ENCODE measurements at regions not wholly inside any gene's neighbourhood (a gene's known extent, or its start where the extent isn't known, plus 50 kb on each side); places are given as distances from the start of the nearest gene placed in this dataset.
"Not testable (repeated sequence)": the region's sequence is repeated elsewhere in the genome, so short reads cannot be mapped to it uniquely, and the experiment has no call there.

- intact Hi-C loops (cut with DNase I); H3K4me1 ChIP-seq; H3K27me3 ChIP-seq; H3K36me3 ChIP-seq; H3K9me3 ChIP-seq: not testable (repeated sequence)
- Histone ChIP-seq H3K27ac (peak overlapping the region; percentile 27 to 57), H3K4me3 (peak overlapping the region; percentile 61 to 63)
- peak in 1 of 2 donors; percentile 64 for DNase-seq (ENCODE audit: low spot score in 2 of 2)
- TF ChIP-seq, protein P1, sequence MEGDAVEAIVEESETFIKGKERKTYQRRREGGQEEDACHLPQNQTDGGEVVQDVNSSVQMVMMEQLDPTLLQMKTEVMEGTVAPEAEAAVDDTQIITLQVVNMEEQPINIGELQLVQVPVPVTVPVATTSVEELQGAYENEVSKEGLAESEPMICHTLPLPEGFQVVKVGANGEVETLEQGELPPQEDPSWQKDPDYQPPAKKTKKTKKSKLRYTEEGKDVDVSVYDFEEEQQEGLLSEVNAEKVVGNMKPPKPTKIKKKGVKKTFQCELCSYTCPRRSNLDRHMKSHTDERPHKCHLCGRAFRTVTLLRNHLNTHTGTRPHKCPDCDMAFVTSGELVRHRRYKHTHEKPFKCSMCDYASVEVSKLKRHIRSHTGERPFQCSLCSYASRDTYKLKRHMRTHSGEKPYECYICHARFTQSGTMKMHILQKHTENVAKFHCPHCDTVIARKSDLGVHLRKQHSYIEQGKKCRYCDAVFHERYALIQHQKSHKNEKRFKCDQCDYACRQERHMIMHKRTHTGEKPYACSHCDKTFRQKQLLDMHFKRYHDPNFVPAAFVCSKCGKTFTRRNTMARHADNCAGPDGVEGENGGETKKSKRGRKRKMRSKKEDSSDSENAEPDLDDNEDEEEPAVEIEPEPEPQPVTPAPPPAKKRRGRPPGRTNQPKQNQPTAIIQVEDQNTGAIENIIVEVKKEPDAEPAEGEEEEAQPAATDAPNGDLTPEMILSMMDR (IDR thresholded peaks at IDR 0.05): peak in 1 of 3 experiments; percentile 8
Observed at GRCh38 chr1:143905214-143906179, 66.3 kb downstream of the FAM72C start.

- H3K27ac ChIP-seq: peak overlapping the region; percentile 50 to 70
- DNase-seq (ENCODE audit: low spot score in 2 of 2); intact Hi-C loops (cut with DNase I): not testable (repeated sequence)
Observed at GRCh38 chr1:143904622-143904979, 67.2 kb downstream of the FAM72C start.

GRCh38 chr1:143903899-143904621 lies 67.7 kb downstream of the FAM72C start:
- intact Hi-C loops (cut with DNase I): not testable (repeated sequence)
- DNase-seq (ENCODE audit: low spot score in 2 of 2): peak in 1 of 2 donors; percentile 74
- H3K27ac ChIP-seq: peak overlapping the region; percentile 50 to 70

More at GRCh38 chr1:143904622-143904979, 67.2 kb downstream of the FAM72C start:
- H3K4me1 ChIP-seq, H3K36me3 ChIP-seq, H3K9me3 ChIP-seq, H3K27me3 ChIP-seq: not testable (repeated sequence)
- peak overlapping the region; percentile 56 to 61 for H3K4me3 ChIP-seq

DNA sequence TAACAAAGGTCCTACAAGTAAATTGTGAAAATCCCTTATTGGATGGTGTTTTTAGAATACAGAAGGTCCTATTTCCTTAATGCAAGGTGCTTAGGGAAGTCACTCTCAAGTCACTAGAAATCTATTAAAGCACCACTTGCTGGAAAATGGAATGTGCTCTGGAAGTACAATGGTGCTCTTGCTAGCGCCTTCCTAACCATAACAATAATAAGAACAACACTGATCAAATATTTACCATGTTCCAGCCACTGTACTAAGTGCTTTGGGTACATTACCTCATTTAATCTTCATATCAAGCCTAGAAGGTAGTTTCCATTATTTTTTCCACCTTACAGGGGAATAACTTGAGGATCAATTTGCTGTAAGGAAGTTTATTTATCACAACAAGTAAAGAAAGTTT lies 75.4 kb downstream of the FAM72C start:
- H3K9me3 ChIP-seq; H3K4me1 ChIP-seq; H3K27ac ChIP-seq; H3K4me3 ChIP-seq; H3K36me3 ChIP-seq; intact Hi-C loops (cut with DNase I); H3K27me3 ChIP-seq; DNase-seq (ENCODE audit: low spot score in 2 of 2): not testable (repeated sequence)

More at GRCh38 chr1:143903899-143904621, 67.7 kb downstream of the FAM72C start:
- H3K9me3 ChIP-seq, H3K27me3 ChIP-seq, H3K4me1 ChIP-seq, H3K36me3 ChIP-seq: not testable (repeated sequence)
- peak overlapping the region; percentile 56 to 61 for H3K4me3 ChIP-seq

- H3K27me3 ChIP-seq; H3K36me3 ChIP-seq; H3K4me1 ChIP-seq; intact Hi-C loops (cut with DNase I); H3K9me3 ChIP-seq: not testable (repeated sequence)
- Histone ChIP-seq H3K27ac (peak overlapping the region in 1 of 2 donors; percentile 27), H3K4me3 (peak overlapping the region; percentile 42 to 53)
- TF ChIP-seq, protein P1 (IDR thresholded peaks at IDR 0.05): peak; percentile 37 to 51 (median 49)
- peak in 1 of 2 donors; percentile 86 for DNase-seq (ENCODE audit: low spot score in 2 of 2)
Observed at GRCh38 chr1:143884932-143885574, 86.7 kb downstream of the FAM72C start.

DNA sequence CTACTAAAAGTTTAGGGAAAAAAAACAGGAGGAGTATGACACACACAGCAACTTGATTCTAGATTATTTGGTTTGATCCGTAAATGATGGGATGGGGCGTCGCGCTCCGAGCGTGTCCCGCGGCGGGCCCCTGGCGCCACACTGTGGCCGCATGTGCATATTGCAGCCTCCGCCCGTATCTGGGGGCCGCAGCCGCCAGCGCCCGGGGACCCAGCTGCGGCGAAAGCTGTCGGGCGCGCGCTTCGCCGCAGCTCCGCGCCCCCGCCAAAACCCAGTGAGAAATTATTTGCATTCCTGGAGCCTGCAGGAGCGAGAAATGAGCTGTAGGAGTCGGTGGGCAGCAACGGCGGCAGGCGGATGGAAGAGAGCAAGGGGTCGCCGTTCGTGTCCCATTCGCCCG lies 87.3 kb downstream of the FAM72C start:
- peak overlapping the region in 1 of 2 donors; percentile 27 for H3K27ac ChIP-seq
- H3K9me3 ChIP-seq; H3K4me1 ChIP-seq; intact Hi-C loops (cut with DNase I); H3K36me3 ChIP-seq; H3K27me3 ChIP-seq: not testable (repeated sequence)
- peak in 1 of 2 donors; percentile 65 for DNase-seq (ENCODE audit: low spot score in 2 of 2)
- TF ChIP-seq, protein P1 (IDR thresholded peaks at IDR 0.05): peak in 2 of 3 experiments; percentile 5 to 30
- H3K4me3 ChIP-seq: peak overlapping the region; percentile 42 to 53

DNA sequence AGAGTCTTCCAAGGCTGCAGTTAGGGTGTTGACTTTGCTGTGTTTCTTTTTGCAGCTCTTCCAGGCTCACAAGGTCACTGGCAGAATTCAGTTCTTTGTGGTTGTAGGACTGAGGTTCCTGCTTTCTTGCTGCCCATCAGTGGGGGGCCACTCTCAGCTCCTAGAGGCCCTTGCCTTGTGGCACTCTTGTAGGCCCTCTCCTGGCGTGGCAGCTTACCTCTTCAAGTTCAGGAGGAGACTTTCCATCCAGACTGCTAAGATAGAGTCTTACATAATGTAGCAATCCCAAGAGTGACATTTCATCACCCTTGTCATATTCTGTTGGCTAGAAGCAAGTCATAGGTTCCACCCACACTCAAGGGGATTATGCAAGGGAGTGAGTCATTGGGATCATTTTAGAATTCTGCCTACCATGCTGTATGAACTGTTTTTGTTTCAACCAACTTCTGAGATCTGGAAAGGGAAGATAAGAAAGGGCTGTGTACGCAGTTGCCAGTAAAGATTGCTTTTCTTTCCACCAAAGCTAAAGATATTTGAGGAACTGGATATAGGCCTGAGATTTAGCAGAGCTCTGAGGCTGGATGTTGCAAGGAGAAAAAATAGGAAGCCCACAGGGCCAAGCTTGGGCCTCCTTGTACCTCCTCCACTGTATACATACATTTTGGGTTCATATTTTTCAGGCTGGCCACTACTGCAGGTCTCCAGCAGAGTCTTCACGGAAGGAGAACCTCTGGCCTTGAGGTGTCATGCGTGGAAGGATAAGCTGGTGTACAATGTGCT lies 91.8 kb downstream of the FAM72C start:
- H3K4me3 ChIP-seq; DNase-seq (ENCODE audit: low spot score in 2 of 2); H3K9me3 ChIP-seq; intact Hi-C loops (cut with DNase I); H3K27me3 ChIP-seq; H3K36me3 ChIP-seq; H3K4me1 ChIP-seq; H3K27ac ChIP-seq: not testable (repeated sequence)

DNA sequence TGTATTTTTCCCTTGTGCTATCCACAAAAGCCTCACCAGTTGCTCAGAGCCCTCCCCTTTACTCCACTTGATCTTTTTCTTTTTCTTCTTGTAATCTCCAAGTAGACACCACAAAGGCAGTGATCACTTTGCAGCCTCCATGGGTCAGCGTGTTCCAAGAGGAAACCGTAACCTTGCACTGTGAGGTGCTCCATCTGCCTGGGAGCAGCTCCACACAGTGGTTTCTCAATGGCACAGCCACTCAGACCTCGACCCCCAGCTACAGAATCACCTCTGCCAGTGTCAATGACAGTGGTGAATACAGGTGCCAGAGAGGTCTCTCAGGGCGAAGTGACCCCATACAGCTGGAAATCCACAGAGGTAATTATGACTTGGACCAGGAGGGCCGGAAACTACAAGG lies 95.8 kb downstream of the FAM72C start:
- H3K27ac ChIP-seq; H3K36me3 ChIP-seq; H3K4me3 ChIP-seq; H3K4me1 ChIP-seq; DNase-seq (ENCODE audit: low spot score in 2 of 2); H3K9me3 ChIP-seq; H3K27me3 ChIP-seq; intact Hi-C loops (cut with DNase I): not testable (repeated sequence)

GRCh38 chr1:143874625-143875024 lies 97.2 kb downstream of the FAM72C start:
- H3K27me3 ChIP-seq; intact Hi-C loops (cut with DNase I); H3K9me3 ChIP-seq; H3K27ac ChIP-seq; H3K4me1 ChIP-seq; H3K36me3 ChIP-seq; H3K4me3 ChIP-seq; DNase-seq (ENCODE audit: low spot score in 2 of 2): not testable (repeated sequence)

- H3K4me1 ChIP-seq; H3K4me3 ChIP-seq; H3K36me3 ChIP-seq; H3K27me3 ChIP-seq; H3K9me3 ChIP-seq; H3K27ac ChIP-seq; DNase-seq (ENCODE audit: low spot score in 2 of 2); intact Hi-C loops (cut with DNase I): not testable (repeated sequence)
Observed at GRCh38 chr1:143873650-143874049, 98.1 kb downstream of the FAM72C start.

Data from ascending aorta (tissue), 2 donors.